ENCODE measurements at regions not wholly inside any gene's neighbourhood (a gene's known extent, or its start where the extent isn't known, plus 50 kb on each side); places are given as distances from the start of the nearest gene placed in this dataset.

DNA sequence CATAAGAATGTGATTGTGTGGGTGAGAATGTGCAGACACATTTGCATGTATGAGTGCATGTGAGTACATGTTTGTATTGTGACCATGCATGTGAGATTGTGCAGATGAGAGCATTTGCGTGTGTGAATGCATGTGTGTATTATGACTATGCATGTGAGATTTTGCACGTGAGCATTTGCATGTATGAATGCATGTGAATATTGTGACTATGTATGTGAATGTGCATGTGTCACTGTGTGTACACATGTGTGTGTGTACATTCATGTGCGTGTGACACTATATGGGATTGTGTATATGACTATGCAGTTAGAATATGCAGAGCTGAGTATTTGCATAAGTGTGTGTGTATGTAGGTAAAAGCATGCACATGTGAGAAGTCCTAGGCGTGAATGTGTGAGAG is 381.3 kb upstream of the MAF start:
- DNase-seq (ENCODE audit: low read depth, low spot score), result no peak

DNA sequence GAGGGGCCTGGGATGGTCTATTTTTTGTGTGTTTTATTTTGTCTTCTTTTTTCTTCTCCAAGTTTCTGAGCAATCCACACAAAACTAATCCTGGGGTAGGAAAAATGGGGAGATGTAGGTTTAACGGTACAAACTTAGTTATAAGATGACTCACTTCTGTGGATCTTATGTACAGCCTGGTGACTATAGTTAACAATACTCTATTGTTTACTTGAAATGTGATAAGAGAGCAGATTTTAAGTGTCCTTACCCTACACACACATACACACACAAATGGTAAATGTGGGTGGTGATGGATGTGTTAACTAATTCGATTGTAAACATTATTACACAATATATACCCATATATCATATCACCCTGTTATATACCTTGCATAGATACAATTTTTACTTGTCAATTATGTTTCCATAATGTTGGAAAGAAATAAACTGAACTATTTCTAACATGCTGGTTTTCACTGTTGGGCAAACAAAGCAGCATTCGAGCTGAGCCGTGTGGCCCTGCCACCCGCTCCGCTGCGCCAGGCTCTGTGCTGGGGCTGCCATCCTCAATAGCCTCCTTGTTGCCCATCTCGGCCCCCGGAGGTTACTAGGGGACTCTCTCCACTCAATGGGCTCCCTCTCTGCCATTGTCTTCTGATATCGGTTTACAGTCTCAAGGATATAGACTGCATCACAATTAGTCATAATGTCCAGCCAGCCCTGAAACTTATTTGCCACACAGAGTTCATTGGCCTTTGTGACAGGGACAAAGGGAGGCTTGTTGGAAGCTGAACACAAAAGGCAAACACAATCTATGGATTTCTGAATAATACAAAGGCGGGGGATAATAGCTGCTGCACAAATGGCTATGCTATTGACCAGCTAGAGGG is 380.3 kb upstream of the MAF start:
- DNase-seq (ENCODE audit: low read depth, low spot score), result no peak

DNA sequence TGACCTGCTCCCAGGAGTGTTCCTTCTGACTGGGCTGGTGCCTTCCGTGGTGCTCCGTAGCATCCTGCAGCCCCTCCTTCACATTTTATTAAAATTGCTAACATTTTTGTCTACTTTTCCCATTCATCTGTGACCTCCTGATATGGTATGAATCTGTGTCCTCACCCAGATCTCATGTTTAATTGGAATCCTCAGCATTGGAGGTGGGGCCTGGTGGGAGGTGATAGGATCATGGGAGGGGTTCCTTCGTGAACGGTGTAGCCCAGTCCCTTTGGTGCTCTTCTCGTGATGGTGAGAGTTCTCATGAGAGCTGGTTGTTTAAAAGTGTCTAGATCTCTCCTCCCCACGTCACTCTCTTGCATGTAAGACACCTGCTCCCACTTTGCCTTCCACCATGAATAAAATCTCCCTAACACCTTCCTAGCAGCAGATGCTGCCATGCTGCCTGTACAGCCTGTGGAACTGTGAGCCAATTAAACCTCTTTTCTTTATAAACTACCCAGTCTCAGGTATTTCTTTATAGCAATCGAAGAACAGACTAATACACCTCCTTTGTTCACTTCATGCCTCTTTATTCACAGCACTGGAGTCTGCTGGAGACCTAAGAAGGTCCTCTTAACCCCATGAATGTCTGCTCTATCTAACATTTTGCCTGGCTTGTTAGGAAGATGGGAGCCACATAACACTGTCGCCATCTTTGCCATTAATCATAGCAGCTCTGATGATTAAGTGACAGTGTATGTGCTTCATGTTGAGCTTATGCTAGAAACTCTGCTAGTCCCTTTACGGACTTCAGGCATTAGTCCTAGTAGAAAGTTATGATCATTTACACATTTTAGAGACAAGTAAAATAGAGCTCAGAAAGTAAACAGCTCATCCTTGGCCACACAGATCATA is 377.7 kb upstream of the MAF start:
- DNase-seq (ENCODE audit: low read depth, low spot score), result no peak

DNA sequence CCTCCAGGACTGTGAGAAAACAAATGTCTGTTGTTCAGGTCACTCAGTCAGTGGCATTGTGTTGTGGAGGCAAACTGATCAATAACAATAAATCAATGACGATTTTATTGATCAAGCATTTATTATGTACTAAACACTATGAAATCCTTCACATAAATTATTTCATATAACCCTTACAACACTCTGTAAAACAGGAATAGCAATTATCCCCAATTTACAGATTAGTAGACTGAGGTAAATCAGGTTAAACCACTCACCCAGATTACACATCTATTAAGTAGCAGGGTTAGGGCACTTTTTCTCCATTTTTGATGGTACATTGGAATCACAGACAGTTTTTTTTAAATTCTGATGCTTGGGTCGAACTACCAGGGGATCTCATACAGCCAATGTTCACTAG is 372.8 kb upstream of the MAF start:
- DNase-seq (ENCODE audit: low read depth, low spot score), result no peak

DNA sequence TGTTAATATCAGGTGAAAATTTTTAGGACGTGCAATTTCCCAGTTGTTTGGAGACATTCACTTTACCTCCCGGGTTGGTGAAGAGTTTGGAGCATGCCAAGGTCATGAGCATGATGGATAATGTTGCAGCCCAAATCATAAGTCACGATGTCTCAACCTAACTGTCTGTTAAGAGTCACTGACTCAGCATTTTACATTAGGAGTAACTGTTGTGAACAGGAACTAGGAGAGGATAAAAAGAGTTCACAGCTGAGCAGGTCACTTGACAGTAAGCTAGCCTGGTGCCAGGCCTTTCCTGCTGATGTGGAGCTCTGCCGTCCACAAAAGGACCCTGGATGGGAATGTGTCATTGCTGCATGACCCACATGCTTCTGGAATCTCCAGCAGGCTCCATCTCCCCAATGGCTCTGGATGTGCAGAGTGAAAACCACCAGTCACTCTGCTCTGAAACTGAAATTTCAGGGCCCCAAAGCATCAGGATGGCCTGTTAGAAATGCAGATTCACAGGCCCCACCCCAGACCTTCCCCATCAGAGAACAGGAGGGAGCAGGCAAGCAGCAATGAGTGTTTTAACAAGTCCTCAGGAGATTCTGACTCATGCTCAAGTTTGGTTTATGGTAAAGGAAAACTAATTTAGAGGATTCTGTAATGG is 371.6 kb upstream of the MAF start:
- no peak for DNase-seq (ENCODE audit: low read depth, low spot score)

DNA sequence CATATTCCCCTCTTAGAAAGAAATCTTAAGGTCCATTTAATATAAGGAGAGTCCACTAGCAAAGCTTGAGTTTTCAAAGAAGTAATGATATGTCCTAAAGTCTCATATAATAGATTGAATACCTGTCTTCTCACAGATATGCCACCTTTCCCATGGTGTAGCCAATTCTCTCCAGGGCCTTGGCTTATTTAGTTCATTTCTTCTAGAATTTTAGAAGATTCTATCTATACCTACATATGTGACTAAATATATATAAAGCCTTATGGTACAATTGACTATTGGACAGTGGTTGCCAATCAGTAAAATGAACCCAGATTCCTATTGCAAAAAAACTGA is 370.7 kb upstream of the MAF start:
- DNase-seq (ENCODE audit: low read depth, low spot score), result no peak

DNA sequence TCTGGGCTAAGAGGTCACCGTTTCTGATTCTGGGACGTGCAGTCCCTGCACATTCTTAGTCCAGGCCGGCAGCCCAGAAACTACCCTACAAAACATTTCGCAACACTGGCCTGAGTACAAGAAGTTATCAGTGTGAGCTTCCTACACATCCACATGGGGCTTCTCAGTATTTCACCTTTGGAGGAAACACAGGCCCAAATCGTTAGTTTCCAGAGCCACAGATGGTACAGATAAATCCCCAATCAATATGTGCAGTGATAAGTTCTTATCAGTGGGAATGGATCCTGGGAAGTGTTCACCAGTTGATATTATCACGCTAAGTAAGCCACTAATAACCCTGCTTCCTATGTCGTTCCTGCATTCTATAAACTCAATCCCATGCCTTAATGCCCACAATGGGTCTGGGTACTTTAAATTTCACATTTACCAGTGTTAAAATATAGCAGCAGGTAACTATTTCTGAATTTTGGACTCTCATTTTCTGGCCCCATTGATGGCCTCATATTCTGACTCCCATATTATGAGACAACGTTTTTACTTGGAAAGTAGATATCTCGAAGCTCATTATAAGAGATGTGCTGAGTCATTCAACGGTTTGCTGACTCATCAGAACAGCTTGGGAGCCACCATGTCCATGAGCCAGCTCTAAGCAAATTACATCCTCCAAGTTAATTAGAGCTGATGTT is 370.2 kb upstream of the MAF start:
- no peak for DNase-seq (ENCODE audit: low read depth, low spot score)

DNA sequence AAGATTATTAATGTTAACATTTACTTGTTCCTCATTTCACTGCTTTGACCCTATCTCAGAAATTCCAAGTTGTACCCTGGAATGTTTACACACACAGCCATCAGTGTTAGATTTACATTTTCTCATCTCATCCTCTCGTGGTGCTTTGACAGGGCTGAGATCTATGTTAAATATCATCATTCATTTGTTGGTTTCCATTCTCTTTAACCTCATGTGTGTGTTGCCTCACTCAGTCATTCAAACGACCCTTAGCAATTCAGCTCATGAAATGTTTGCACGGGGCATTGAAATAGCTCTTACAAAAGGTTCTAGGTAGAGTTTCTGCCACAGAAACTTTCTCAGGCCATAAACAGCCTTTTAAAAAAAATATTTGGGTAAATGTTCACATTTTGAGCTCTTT is 369.6 kb upstream of the MAF start:
- DNase-seq (ENCODE audit: low read depth, low spot score), result no peak

DNA sequence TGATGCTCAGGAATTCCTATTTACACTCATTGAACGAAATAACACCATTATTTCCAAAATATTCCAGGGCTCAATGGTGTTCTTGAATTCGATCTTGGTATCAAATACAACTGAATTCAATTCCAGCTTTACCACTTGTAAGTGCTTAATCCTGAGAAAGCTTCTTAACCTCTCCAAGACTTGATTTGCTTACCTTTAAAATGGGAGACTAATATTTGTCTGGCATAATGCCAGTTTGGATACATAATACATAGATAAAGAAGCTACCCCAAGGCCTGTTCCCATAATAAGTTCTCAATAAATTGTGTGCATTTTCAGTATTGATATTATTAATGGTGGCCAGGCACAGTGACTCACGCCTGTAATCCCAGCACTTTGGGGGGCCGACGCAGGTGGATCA is 368.9 kb upstream of the MAF start:
- no peak for DNase-seq (ENCODE audit: low read depth, low spot score)

DNA sequence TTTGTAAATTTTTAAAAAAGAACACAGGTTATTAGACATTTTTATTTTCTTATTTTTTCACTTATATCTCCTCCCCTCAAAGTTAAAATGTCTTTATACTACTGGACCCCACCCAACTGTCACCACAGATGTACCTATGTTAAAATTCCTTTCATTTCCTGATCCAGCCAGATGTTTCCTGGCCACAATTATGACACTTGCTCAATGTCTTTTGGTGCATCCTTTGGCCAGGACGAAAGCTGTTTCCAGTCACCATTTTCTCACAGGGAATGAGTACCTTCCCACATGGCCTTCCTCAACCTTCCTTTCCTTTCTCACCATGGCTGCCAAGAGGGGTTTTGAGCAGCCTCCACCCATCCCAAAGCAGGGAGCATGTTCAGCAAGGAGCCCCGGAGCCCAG is 365.7 kb upstream of the MAF start:
- DNase-seq (ENCODE audit: low read depth, low spot score), result no peak

DNA sequence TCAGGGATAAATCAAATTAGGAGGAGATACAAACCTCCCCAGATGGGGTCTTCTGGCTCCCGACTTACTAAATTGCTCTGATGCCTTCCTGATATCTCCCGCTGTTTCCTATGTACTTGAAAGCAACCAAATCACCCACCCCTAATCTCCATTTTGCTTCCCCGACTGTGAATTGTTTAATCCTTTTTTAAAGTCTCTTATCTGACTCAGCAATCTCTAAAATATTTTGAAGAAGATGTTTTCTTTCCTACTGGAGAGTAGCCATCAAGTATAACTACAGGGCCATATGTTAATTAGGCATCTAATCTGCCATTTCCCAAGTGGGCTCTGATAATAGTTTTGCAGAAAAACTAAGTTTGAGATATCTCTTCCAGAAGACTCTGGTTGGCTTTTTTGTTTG is 365.2 kb upstream of the MAF start:
- DNase-seq (ENCODE audit: low read depth, low spot score), result no peak

DNA sequence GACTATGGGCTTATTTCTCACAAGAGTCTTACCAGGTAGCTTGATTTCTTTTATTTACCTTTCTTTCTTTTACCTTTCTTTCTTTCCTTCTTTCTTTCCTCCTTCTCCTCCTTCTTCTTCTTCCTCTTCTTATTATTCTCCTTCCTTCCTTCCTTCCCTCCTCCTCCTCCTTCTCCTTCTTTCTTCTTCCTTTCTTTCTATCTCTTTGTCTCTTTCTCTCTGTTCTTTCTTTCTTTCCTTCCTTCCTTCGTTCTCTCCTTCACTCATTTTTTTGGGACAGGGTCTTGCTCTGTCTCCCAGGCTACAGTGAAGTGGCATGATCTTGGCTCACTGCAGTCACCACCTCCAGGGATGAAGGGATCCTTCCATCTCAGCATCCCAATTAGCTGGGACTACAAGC is 363.6 kb upstream of the MAF start:
- DNase-seq (ENCODE audit: low read depth, low spot score), result no peak

DNA sequence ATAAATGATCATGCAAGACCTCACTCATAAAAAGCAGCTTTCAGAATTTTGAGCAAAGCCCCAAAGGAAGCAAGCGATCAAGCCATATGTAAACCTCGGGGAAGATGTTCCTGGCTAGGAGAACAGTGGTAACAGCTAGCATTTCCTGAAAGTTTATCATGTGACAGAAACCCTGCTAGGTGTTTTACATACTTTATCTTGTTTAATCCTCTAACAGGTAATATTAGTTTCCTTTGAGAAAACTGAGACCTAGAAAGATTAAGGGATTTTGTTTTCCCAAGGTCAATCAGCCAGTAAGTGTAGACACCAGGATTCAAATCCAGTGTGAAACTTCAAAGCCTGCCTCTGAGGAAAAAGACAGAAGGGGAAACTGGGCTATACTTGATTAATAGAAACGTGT is 362.4 kb upstream of the MAF start:
- DNase-seq (ENCODE audit: low read depth, low spot score), result no peak

DNA sequence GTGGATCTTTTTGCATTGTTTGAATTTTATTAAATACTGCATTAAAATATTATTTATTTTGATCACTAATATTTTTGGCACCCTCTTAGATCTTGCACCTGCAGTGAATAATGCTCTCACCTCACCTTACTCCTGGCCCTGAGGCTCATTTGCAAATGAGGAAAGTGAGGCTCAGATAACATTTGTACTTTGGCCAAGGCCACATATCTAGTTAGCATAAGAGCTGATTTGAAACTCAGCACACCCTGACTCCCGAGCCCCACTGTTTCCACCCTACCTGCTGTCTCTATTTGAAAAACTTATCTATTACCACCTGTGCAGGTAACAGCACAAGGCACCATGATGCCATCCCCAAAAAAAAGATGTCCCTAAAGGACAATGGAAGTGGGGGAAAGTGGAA is 358.7 kb upstream of the MAF start:
- DNase-seq (ENCODE audit: low read depth, low spot score), result no peak

DNA sequence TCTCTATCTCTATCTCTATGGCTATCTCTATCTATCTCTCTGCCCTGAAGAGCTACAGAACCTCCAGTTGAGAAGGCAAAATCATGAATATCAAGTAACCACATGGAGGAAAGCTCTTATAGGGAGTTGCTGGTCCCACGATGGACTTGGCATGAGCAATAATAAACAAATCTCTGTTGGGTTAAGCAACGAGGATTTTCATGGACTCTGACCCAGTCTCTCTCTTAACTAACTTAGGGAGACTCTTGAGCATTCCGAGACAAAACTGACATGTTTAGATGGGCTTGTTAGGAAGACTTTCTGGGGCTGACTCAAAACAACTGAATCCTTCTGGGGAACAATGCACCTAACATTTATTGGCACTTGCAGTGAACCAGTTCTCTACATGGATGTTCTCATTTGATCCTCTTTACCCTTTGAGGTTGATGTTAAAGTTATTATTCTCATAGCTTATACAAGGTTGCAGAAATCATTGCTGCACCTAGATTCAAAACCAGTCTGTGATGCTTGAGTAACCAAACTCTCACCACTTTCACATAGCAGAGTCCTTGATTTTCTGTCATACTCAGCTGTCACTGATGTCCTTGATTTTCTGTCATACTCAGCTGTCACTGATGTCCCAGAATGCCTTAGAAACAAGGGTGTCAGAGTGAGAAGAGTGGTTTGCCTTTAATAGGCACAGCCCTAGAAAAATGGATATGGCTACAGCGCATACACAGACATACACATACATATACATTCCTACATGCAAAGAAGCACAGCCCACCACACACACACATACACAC is 354.6 kb upstream of the MAF start:
- DNase-seq (ENCODE audit: low read depth, low spot score), result no peak

DNA sequence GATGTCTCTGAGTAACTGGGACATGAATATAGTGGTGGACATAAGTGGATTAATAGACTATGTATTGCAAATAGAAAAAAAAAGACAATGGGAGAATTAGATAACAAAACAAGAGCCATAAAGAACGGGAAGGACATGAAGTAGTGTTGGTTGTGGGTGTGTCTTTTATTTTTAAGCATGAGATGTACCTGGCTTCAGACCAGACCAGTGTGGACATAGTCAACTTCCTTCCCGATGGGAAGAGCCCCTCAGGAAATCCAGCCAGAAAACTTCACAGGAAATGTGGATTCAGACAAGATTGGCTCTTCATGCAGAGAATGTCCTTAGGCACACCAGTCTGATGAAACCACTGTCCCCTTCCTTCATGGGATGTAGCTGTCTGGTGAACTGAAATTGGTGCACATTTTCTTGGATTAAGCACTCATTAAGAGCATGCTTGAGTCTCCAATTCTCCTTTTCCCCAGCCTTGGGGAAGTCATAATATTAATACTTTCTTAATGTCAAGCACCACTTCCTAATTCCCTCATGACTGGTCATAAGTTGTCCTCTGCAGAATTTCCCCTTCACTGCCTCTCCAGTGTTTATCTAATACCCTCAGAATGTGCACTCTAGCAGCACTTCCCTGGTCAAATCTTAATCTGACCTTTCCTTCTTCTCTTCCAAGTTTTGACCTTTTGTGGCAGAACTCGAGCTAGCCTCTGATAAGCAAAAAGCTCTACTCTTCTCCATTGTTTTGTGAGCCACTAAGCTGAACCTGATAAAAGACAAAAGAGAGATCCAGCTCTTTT is 350.6 kb upstream of the MAF start:
- DNase-seq (ENCODE audit: low read depth, low spot score), result no peak

DNA sequence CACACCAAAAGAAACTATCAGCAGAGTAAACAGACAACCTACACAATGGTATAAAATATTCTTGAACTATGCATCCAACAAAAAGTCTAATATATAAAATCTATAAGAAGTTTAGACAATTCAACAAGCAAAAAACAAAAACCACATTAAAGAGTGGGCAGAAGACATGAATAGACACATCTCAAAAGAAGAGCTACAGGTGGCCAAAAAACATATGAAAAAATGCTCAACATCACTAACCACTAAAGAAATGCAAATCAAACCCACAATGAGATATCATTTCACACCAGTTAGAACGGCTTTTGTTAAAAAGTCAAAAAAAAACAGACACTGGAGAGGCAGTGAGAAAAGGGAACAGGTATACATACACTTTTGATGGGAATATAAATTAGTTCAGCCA is 348.9 kb upstream of the MAF start:
- no peak for DNase-seq (ENCODE audit: low read depth, low spot score)

DNA sequence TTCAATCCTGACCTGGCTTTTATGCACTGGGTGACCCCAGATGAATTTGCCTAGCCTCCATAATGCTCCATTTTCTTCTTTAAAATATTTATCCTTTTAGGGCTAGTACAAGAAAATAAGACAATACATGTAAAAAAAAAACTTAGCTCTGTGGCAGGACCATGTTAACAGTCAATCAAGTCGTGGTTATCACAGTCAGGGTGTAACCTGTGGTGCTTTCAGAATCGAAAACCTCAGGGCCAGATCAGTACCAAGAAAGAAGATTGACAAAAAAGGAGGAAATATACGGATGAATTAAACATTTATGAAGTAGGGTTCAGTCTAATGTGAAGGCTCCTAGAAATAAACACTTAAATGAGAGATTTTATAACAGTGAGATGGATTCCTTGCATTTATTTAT is 347.2 kb upstream of the MAF start:
- DNase-seq (ENCODE audit: low read depth, low spot score), result no peak

DNA sequence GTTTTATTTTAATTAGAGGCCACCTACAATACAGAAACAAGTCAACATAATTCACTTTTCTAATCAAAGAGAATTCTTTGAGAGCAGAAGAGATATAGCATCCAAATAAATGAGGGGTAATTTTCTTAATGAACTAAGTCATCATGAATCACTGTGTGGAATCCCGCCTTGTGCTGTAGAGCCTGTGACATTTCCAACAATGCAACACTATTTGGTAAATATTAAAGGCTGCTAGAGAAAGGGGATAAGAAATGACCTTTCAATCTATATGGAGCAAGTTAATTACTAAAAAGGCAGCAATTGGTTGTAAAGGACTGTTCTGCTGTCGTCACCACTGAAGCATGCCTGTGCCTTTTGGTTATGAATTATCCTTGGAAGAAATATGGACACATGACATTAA is 345.7 kb upstream of the MAF start:
- no peak for DNase-seq (ENCODE audit: low read depth, low spot score)

DNA sequence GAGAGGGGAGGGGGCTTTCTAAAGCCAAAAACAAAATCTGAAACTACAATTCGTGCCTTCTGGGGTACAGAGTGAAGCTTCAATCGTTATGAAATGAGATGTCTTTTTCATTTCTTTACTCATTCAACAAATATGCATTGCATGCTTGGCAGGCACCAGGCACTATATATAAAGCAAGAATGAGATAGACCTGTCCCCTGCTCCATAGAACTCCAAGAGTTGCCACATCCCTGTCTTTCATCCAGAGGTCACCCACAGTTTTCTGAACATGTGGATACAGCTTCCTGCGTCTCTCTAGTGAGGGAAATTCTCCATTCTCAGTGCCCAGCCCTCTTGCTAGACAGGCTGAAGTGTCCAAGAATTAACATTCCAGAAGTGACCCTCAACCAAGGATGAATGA is 343.2 kb upstream of the MAF start:
- no peak for DNase-seq (ENCODE audit: low read depth, low spot score)
